NCI-H526 (cell line): ENCODE measurements at regions not wholly inside any gene's neighbourhood (a gene's known extent, or its start where the extent isn't known, plus 50 kb on each side); places are given as distances from the start of the nearest gene placed in this dataset.

Experiments used
- DNase-seq, 2 experiments: peaks; one replicate each; lab custom pipeline; 2025; lab: John Stamatoyannopoulos, UW

DNA sequence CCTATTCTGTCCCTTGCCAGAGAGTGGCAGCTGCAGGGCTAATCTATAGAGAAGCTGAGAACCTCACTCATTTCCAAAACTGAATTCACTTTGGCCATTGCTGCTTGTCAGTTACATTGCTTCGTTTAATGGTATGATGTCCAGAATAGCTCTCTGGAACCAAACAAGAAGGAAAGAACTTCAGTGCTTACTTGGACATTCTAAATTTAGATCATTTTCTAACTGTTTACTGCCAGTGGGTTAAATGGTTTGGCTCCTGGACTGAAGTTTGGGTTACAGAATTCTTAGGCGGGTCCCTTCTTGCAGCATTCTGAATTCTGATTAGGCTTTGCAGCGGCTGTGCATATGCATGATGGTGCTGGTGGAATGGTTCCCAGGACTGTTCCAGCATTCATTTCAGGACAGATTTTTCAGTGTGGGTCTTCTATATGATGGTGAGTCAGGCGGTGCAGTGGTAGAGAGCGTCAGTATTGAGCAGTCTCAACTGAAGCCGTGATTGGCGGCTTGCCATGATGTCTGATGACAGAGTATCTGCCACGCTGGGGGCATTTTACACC lies 148.7 kb downstream of the DYRK2 start:
- no peak for DNase-seq

DNA sequence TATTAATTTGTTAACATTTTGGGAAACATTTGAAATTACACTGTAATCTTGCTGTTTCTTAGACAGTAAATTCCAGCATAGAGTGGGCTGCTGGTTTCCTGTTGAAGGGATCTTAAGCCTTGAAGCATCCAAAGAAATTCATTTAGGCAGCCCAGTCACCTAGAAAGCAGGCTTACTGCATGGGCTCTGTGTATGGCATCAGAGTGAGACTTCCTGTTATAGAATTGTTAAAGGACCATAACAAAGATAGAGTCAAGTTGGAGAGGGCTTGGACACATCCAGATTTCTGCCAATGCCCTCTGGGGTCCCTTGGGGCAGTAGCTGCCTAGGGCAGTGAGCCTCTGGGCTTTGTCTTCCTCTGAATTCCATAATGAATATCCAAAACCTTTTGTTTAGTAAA lies 149.2 kb downstream of the DYRK2 start:
- DNase-seq = no peak

DNA sequence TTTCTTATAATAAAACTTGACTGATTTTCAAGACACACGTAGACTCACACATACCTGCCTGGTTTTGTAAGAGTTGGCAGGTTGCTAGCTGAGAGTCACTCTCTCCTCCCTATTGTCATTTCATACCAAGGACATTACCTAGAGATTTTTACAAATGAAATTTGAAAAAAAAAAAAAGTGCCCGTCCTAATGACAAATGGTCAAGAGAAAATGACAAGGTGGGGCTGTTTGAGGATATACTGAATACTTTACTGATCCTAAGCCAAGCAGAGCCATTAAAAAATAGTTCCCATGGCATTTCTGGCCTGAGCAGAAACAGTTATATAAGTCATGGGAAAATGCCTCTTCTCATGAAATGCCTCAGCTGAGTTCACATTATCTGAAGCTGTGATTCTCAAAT lies 150.2 kb downstream of the DYRK2 start:
- no peak for DNase-seq

DNA sequence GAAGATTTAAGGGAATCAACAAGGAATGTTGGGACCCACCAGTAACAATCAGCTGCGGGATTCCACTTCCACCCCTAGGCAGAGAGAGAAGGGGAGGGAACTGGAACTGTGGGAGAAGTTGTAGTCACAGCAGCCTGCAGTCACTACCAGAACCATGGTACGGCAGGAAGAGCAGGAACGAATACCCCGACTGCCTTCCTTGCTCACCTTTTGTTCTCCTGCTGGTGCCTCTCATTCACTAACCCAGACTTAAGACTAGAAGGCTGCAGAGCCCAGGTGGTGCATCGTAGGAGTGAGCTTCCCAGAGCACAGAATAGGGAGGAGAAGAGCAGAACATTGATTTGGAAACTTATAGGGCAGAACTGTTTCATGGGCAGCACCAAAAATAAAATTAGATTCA lies 154.2 kb downstream of the DYRK2 start:
- DNase-seq = no peak

DNA sequence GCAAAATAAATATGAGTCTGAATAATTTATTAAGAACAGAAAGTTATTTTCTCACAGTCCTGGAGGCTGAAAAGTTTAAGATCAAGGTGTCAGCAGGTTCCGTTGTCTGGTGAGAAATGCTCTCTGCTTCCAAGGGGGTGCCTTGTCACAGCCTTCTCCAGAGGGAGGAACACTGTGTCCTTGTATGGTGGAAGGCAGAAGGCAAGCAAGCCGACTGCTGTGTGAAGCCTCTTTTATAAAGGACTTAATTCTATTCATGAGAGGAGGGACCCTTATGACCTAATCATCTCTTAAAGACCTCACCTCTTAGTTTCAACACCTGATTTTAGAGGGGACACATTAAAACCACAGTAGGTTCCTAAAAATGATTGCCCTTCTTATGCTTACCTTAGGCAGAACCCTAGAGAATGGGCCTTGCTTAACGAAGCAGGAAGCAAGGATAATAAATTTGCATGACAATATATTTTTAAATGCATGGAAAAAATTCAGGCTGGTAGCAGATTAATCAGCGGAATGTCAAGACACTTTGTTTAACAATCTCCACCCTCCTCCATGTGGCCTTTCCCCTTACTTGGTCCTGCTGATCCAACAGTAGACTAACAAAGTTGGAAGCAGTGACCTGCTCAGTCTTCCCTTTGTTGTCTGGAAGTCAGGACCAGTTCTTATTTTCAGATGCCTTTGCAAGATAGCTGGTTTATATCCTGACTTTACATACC lies 154.9 kb downstream of the DYRK2 start:
- peak in 1 of 2 experiments; percentile 7 for DNase-seq

DNA sequence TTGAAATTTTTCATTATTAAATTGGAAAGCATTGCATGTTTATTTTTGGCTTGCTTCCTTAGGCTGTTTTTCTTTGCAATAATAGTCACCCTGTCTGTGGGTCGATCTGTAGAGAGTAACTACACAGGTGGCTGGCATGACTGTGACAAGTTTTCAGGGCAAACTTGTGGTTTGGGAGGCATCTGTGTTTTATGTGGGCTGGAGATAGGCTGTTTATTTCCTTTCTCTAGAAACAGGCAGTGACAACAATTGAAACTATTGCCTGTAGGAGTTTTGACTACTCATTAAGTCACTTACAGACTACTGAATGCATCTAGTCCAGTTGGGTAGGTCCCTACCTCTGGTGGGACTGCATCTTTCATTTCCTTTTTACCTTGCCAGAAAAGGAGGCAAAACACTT lies 155.6 kb downstream of the DYRK2 start:
- no peak for DNase-seq

DNA sequence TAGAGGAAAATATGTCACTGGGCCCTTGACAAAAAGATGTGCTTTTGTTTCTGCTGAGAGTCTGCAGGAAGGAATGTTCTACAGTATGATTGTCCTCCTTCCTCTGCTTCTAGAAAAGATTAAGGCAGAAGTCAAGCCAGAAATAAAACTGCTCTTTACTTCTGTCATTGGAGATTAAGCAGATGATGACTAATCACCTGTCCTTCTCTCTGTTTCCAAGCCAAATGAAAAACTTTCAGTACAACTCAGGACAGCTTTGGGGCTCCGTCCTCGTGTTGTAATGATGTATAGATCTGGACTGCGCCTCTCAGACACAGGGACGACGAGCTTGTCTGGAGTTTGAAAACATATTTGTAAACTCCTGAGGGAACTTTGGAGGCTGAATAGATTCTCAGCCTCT lies 159.3 kb downstream of the DYRK2 start:
- no peak for DNase-seq

DNA sequence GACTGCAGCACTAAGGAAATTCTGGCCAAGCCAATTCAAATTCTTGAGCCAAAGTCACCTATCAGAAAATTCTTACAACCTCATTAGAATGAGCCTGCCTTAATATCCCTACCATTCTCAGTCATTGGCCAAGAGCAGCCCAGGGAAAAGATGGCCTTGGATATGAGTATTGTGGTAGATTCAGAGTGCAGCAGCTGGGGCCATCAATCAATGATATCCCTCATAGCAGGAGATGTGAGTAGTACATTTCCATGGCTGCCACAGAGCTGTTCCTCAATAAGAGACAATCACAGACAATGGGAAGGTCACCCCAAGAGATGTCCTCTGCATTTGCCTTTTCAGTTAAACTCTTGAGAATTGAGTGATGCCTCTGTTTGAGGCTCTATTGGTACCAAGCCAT lies 161.6 kb downstream of the DYRK2 start:
- no peak for DNase-seq

DNA sequence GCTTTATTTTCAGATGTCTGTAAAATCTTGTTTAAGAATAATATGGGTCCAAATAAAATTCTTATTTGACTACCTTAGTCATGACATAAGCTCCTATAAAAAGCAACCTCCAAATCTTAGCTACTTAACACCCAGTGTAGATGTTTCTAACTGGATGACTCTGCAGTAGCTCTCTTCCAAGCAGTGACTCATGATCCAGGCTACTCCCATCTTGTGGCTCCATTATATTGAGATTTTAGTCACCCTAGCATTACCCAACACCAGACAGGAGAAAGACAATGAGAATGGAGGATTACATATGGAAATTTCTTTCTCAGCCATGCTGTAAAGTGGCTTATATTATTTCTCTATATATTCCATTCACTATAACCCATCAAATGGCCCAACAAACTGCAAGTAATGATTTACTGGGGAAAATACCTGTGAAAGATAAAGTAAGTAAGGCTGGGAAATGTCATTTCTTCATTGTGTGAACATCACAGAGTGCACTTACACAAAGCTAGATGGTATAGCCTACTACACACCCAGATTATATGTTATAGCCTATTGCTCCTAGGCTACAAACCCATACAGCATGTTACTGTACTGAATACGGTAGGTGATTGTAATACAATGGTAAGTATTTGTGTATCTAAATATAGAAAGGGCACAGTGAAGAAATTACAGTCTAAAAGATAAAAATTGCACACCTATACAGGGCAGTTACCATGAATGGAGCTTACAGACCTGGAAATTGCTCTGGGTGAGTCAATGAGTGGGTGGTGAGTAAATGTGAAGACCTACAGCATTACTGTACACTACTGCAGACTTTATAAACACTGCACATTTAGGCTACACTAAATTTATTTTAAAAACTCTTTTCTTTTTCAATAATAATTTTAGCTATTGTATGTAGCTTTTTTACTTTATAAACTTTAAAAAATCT lies 163.2 kb downstream of the DYRK2 start:
- DNase-seq = no peak

DNA sequence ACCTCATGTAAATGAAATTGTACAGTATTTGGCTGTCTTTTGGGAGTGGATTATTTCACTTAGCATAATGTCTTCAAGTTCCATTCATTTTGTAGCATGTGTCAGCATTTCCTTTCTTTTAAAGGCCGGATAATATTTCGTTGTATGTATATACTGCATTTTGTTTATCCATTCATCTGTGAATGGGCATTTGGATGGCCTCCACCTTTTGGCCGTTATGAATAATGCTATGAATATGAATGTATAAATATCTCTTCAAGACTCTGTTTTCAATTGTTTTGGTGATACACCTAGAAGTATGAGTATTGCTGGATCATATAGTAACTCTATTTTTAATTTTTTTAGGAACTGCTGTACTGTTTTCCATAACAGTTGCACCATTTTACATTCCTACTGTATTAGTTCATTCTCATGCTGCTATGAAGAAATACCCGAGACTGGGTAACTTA lies 164.9 kb downstream of the DYRK2 start:
- no peak for DNase-seq

DNA sequence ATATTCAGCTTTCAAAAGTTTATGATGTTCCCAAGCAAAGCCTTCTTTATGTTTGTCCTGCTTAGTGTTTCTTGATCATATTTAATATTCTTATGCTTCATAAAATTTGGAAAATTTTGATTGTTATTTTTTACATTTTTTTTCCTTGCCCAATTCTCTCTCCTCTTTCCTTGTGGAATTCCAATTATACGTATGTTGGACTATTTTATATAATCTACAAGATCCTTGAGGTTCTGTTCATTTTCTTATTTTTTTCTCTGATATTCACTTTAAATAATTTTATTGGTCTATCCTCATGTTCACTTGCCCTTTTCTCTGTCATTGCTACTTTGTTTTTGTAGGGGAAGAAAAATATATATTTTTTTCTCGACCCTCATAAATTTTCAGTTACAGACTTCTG lies 167.7 kb downstream of the DYRK2 start:
- DNase-seq = no peak

DNA sequence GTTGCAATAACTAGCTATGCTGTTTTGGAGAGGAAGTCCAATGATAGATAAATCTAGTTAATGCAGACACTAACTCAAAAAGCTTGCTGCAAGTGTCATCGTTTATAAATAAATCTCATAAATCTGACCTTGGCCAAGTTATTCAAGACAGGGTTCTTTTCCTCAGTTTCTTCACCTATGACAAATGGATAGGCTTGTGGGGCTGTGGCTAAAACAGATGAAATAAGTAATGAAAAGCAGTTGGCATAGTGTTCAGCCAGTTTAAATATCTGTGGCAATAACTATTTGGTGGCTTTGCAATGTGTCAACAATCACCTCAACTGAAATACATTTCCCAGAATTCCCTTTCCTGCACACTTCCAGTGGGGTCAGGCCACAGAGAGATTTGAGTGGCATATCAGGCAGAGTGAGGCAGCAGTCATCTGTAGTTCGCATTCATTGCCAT lies 169.9 kb downstream of the DYRK2 start:
- DNase-seq = no peak

DNA sequence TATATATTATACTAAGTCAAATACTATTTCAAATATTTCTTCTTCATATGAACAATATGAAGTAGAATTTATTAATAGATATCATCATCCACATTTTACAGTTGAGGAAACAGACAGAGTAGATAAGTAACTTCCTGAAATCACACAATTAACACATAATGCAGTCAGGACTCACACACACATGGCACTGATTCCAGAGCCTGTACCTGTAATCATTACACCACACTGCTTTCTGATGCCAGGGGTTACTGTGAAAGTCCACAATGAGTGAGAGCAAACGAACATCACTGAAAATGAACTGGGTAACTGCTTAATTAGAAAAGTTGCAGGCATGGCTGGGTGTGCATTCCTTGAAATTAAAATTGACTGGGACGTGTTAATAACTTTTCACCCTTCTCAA lies 169.3 kb upstream of the IFNG-AS1 start:
- no peak for DNase-seq

DNA sequence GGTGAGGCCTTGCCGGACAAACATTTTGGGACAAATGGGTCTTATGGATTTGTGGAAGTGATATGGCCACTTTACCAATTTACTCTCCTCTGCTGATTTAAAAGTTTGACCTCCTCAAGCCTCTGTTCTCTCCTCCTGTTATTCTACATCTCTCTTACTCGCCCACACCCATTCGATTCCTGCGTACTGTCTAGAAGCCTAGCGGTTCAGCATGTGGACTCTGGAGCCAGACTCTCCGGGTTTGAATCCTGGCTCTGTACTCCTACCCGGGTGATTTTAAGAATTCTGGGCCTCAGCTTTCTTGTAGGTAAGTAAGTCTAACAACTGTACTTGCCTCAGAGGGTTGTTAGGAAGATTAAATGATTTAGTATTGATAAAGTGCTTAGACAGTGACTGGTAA lies 168.6 kb upstream of the IFNG-AS1 start:
- DNase-seq = no peak

DNA sequence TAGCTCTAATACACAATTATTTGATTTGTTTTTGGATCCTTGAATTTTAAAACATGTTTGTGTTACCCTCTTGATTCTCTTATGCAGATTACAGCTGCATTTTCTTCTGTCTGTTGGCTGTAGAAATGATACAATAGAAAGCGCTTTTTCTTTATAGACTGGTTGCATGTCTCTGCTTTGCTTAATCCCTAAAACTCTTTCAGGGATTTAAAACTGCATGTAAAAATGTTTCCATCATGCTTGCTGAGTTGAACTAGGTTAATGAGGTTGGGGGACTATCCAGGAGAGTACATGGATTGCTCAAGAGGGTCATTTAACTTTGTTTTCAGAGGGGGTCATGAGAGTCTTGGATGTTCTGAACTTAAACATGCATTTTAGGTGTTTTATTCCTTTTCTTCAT lies 166.4 kb upstream of the IFNG-AS1 start:
- DNase-seq = no peak

DNA sequence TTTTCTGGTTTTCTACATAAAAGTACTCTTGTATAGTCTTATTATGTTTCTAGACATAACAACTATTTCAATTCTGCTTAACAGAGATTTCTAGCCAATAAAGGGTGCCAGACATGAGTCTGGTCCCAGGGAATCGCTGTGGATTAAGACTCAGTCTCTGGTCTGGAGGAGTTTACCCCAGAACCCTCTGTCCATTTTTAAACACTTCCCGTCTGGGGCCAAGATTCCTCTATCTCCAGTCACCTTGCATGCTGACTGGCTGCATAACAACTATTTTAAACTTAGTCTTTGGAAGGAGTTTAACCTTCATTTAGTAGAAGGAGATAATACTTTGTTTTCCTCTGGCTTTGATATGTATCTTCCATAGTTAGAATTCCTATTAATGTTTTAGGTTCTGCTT lies 163.1 kb upstream of the IFNG-AS1 start:
- no peak for DNase-seq

DNA sequence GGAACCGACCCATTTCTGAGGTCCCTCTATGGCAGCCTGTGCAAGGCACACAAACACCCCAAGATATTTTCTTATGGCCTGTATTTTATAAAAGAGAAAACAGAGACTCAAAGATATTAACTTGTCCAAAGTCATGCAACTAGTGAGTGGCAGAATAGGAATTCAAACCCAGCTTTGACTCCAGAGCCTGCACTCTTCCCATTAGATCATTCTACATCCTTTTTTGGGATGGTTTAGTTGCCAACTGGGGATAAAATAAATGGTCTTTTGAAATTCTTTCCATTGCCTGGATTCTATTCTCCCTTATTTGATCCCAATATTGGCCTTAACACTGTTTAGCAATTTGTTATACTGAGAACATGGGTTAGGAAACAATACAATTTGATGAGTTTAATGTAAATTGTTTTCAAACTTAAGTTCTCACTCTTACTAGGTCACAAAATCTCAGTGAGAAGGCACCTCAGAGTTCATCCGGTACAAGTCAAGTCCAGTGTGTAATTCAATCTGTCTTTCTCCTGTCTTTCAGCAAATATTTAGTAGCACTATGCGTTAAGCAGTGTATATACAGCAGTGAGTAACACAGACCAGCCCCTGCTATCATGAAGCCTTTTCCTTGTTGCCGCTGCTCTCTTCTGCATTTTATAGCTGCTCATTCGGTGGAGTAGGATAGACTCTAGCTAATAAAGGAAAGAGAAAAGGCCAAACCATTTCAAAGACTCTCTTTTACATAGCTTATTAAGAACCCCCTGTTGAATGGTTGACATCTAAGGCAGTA lies 162.1 kb upstream of the IFNG-AS1 start:
- no peak for DNase-seq

DNA sequence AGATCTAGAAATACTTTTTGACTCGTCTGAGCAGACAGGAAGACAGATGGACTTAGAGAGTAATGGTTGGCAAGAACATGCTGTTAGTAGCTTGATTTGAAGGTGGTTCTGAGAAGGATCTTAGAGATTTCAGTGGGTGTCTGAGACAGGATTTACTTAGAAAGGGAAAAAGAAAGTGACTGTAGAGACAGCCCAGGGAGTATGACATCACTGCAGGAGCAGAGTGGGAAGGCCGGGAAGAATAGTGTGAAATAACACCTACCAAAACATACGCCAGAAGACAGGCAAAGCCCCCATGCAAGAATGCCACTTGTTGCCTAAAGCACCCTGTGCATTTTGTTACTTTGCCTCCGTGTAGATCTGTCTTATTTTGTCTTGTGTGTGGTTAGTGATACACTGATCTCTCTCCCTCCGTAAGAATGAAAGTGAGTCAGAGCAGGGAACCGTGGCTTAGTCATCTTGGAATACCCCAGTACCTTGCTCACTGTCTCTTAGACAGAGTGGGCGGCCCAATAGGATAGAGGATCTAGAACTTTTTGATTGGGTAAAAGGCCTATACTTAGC lies 161.3 kb upstream of the IFNG-AS1 start:
- no peak for DNase-seq

DNA sequence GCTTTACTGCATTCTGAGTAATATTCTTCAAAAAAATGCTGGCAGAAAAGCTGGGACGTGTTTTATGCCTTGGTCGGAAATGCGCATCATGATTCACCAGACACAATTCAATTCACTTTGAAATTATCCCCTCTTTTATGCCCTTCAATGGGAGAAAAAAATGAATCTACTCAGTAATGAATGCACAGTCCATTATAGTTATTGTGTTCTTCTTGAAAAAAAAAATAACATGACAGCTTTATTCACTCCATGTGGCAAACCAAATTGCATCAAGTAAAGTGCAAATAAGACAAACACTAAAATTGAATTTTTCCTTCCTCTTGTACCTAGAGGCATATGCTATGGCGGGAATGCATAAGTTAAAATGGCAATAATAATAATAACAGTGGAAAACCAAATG lies 159.4 kb upstream of the IFNG-AS1 start:
- no peak for DNase-seq

DNA sequence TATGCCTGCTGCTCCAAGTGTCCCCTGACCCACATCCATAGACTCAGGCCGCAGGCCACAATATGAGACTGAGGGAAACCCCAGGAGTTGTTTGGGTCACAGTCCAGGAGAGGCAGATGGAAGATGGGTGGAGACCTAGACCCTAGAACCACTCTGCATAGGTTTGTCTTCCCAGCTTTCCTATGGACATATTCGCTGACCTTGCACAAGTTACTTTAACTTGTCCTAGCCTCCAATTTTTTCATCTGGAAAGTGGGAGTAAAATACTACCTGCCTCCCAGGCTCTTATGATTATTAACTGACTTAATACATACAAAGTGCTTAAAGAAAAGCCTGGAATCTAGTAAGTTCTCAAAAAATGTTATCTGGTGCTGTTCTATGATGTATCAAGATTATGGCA lies 157.1 kb upstream of the IFNG-AS1 start:
- DNase-seq = no peak

DNA sequence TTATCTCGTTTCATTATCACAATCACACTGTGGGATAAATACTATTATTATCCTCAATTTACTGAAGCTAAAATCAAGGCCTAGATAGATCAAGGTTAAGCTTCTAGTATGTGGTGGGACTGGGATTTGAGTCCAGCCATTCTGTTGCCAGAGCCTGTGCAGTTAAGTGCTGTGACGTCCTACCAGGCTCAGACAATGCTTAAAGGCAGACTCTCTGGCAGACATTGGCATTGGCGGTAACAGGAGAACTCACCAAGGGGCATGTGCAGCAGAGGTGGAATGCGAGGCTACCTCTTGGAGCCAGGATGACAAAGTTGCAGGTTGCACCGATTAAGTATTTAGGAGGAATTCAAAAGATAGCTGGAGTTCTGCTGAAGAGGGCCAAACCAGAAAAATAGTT lies 155.6 kb upstream of the IFNG-AS1 start:
- DNase-seq = no peak

DNA sequence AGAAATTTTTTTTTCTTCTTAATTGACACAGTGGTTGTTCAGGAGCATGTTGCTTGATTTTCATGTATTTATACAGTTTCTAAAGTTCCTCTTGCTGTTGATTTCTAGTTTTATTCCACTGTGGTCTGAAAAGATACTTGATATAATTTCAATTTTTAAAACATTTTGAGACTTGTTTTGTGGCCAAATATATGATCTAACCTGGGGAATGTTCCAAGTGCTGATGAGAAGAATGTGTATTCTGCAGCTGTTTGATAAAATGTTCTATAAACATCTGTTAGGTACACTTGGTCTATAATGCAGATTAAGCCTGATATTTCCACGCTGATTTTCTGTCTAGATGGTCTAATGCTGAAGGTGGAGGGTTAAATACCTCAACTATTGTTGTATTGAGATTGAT lies 151.4 kb upstream of the IFNG-AS1 start:
- no peak for DNase-seq
